Endothelial cell of umbilical vein (primary cell): ENCODE measurements at regions not wholly inside any gene's neighbourhood (a gene's known extent, or its start where the extent isn't known, plus 50 kb on each side); places are given as distances from the start of the nearest gene placed in this dataset.

Experiments used
- BruUV-seq: library from RNA; stranded (reverse); fragments of 400-500 nt; replicated peaks from 2 replicates; lab custom pipeline; 2021; lab: Mats Ljungman, UMichigan
- CTCF ChIA-PET: fragments of 300-600, 350-600 bp; sonication (Branson Sonifier 250); formaldehyde crosslinking; loops from one replicate; lab custom pipeline; 2021; ENCODE audit warnings: antibody characterized with exemption, inconsistent platforms; lab: Charles Lee
- POLR2A ChIA-PET: fragments of 300-600, 350-600 bp; sonication (Branson Sonifier 250); formaldehyde crosslinking; loops from one replicate; lab custom pipeline; 2021; ENCODE audit warnings: antibody characterized with exemption, inconsistent platforms; lab: Charles Lee
- DNase-seq: peaks from one replicate; pipeline ENCODE4 v3.0.0-alpha.2; 2011; ENCODE audit warnings: low read depth, low spot score
- FAIRE-seq: peaks from 2 replicates; lab custom pipeline; 2011; peaks lifted over from hg19 to GRCh38; lab: Jason Lieb, UNC
- H2AFZ ChIP-seq: 2 replicates; pipeline ENCODE4 v1.6.0; 2012; ENCODE audit warnings: low read depth, low read length, control low read depth, inconsistent platforms
- H3K27ac ChIP-seq: 2 replicates; pipeline ENCODE4 v1.5.1; 2011; ENCODE audit warnings: low read depth, mild to moderate bottlenecking, control low read depth, low read length, moderate library complexity; ENCODE audit not compliant: insufficient read depth
- H3K27me3 ChIP-seq, 2 experiments: 2 replicates each; pipeline versions ENCODE4 v1.6.0 to v1.6.1; 2011; ENCODE audit warnings: low read length in 2 of 2, mixed read lengths in 1 of 2; ENCODE audit not compliant: control insufficient read depth in 2 of 2, insufficient read depth in 2 of 2
- H3K36me3 ChIP-seq, 2 experiments: 2 replicates in 1 of 2; 3 replicates in 1 of 2; pipeline ENCODE4 v1.5.1; 2011; ENCODE audit warnings: low read length in 2 of 2, mild to moderate bottlenecking in 1 of 2, moderate library complexity in 1 of 2; ENCODE audit not compliant: control insufficient read depth in 2 of 2, insufficient read depth in 2 of 2; ENCODE audit errors: extremely low read depth in 1 of 2
- H3K4me1 ChIP-seq: 3 replicates; pipeline ENCODE4 v1.5.1; 2011; ENCODE audit warnings: mild to moderate bottlenecking, low read length; ENCODE audit not compliant: control insufficient read depth, insufficient read depth; ENCODE audit errors: extremely low read depth
- H3K4me2 ChIP-seq: 2 replicates; pipeline ENCODE4 v1.6.1; 2011; ENCODE audit warnings: low read length, control low read depth, mixed read lengths; ENCODE audit not compliant: insufficient read depth
- H3K4me3 ChIP-seq, 3 experiments: fragments of 200-600 bp in 1 of 3; sonication (generic), shearing (Covaris generic) in 1 of 3; replicated peaks in 1 of 3; 2 replicates each; pipeline ENCODE4 v1.5.1; 2011 to 2016; ENCODE audit warnings: control low read depth in 3 of 3, low read length in 3 of 3, mild to moderate bottlenecking in 2 of 3, inconsistent platforms in 1 of 3, low read depth in 1 of 3, moderate library complexity in 1 of 3; ENCODE audit not compliant: insufficient read depth in 1 of 3
- H3K79me2 ChIP-seq: 2 replicates; pipeline ENCODE4 v1.6.0; 2012; ENCODE audit warnings: low read length, inconsistent platforms; ENCODE audit not compliant: control insufficient read depth, insufficient read depth
- H3K9ac ChIP-seq: replicated peaks from 2 replicates; pipeline ENCODE3; 2011; ENCODE audit warnings: low read length, control low read depth; ENCODE audit not compliant: insufficient read depth; ENCODE audit errors: extremely low read depth
- H3K9me1 ChIP-seq: replicated peaks from 3 replicates; pipeline ENCODE4 v1.6.0; 2011; ENCODE audit warnings: mild to moderate bottlenecking, low read length; ENCODE audit not compliant: control insufficient read depth, insufficient read depth; ENCODE audit errors: extremely low read depth
- H3K9me3 ChIP-seq: replicated peaks from 2 replicates; pipeline ENCODE4 v1.5.1; 2012; ENCODE audit warnings: low read length, inconsistent platforms; ENCODE audit not compliant: control insufficient read depth, insufficient read depth
- H4K20me1 ChIP-seq: replicated peaks from 2 replicates; pipeline ENCODE3; 2011; ENCODE audit warnings: mild to moderate bottlenecking, low read length; ENCODE audit not compliant: control insufficient read depth, insufficient read depth; ENCODE audit errors: extremely low read depth
- EZH2 ChIP-seq: IDR thresholded peaks from 2 replicates; pipeline ENCODE4 v1.6.1; 2012; ENCODE audit warnings: borderline replicate concordance, low read depth, mild to moderate bottlenecking, moderate library complexity, low read length, inconsistent platforms; ENCODE audit not compliant: severe bottlenecking
- FOS ChIP-seq: IDR thresholded peaks from 2 replicates; pipeline ENCODE4 v1.6.1; 2011; ENCODE audit warnings: mild to moderate bottlenecking, low read length, moderate library complexity, borderline replicate concordance; ENCODE audit not compliant: insufficient read depth
- GATA2 ChIP-seq: IDR thresholded peaks from 2 replicates; pipeline ENCODE4 v1.7.0; 2011; ENCODE audit warnings: low read depth, mild to moderate bottlenecking, moderate library complexity, mixed read lengths, low read length; ENCODE audit not compliant: insufficient read length, insufficient read depth
- JUN ChIP-seq: IDR thresholded peaks from 2 replicates; pipeline ENCODE4 v1.6.1; 2011; ENCODE audit warnings: borderline replicate concordance, low read depth; ENCODE audit not compliant: insufficient read length, insufficient read depth
- MYC ChIP-seq: IDR thresholded peaks from one replicate; pipeline ENCODE4 v1.6.1; 2011; ENCODE audit warnings: mild to moderate bottlenecking, low read depth, low read length
- POLR2A ChIP-seq: IDR thresholded peaks from 2 replicates; pipeline ENCODE4 v1.6.1; 2012; ENCODE audit warnings: low read depth, mild to moderate bottlenecking, control low read depth, low read length
- POLR2AphosphoS5 ChIP-seq: IDR thresholded peaks from 2 replicates; pipeline ENCODE4 v1.6.1; 2012; ENCODE audit warnings: low read depth, mild to moderate bottlenecking, control low read depth, low read length, moderate library complexity; ENCODE audit not compliant: insufficient read depth
- dilution Hi-C: fragments of 300-500 bp; cut with MboI; formaldehyde crosslinking; loops from one replicate; pipeline ENCODE4 v1.15.0; 2019; ENCODE audit warnings: low sequenced_read_pairs; ENCODE audit not compliant: extremely low pct_ligation_motif_present
- intact Hi-C: fragments of 100-400 bp; cut with micrococcal nuclease; formaldehyde crosslinking; loops from one replicate; pipeline ENCODE4 v1.10.0; 2022
- TF ChIP-seq, protein P1 (sequence below): IDR thresholded peaks from 2 replicates; pipeline ENCODE4 v1.6.1; 2011; ENCODE audit not compliant: insufficient read depth, insufficient read length
- TF ChIP-seq, protein P2 (sequence below), 2 donors: IDR thresholded peaks; 1 replicate in 1 of 2; 2 replicates in 1 of 2; pipeline ENCODE4 v1.5.1; 2011; ENCODE audit warnings: low read length in 2 of 2, mild to moderate bottlenecking in 2 of 2, moderate library complexity in 2 of 2, control low read depth in 1 of 2, inconsistent platforms in 1 of 2, low read depth in 1 of 2; ENCODE audit not compliant: insufficient read depth in 1 of 2; ENCODE audit errors: extremely low read depth in 1 of 2

DNA sequence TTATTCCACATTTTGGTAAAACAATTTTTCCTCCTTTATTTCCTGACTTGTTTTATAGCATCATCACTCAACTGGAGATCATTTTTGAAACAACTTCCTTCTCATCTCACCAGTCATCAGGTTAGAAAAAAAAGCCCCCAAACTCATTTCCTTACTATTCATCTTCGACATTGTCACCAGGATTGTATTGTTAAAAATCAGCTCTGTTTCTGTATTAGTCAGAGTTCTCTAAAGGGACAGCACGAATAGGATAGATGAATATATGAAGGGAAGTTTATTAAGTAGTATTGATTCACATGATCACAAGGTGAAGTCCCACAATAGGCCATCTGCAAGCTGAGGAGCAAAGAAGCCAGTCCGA is 392.6 kb downstream of the FUT8 start:
- CTCF ChIA-PET: interaction anchor here (2.0 kb wide), 1 partner anchor 19 kb away, joined by 8 read pairs; no protein-coding TSS in a partner anchor
- H3K36me3 ChIP-seq: no peaks in the 10 kb centered on the region
- dilution Hi-C loops: no loop called here
- no TSS peak for BruUV-seq
- no peak overlapping the region for H3K4me2 ChIP-seq
- no peak overlapping the region for H3K9ac ChIP-seq
- no peak overlapping the region for H2AFZ ChIP-seq
- H4K20me1 ChIP-seq: no peaks in the 10 kb centered on the region
- peaks cover 0 to 11% of the 10 kb centered on the region in 2 experiments for H3K27me3 ChIP-seq
- intact Hi-C loops: no loop called here
- FAIRE-seq (no peak), DNase-seq (no peak)
- H3K4me3 ChIP-seq: no peak overlapping the region
- H3K4me1 ChIP-seq: no peaks in the 10 kb centered on the region
- POLR2A ChIA-PET: no interaction called here
- no peaks in the 10 kb centered on the region for H3K79me2 ChIP-seq
- H3K9me3 ChIP-seq: no peaks in the 10 kb centered on the region
- no peak for TF ChIP-seq POLR2A
- TF ChIP-seq, protein P1, sequence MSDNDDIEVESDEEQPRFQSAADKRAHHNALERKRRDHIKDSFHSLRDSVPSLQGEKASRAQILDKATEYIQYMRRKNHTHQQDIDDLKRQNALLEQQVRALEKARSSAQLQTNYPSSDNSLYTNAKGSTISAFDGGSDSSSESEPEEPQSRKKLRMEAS: no peak
- TF ChIP-seq FOS: no peak
- TF ChIP-seq GATA2: no peak
- no peak for TF ChIP-seq JUN
- no peak for TF ChIP-seq POLR2AphosphoS5
- TF ChIP-seq, protein P2, sequence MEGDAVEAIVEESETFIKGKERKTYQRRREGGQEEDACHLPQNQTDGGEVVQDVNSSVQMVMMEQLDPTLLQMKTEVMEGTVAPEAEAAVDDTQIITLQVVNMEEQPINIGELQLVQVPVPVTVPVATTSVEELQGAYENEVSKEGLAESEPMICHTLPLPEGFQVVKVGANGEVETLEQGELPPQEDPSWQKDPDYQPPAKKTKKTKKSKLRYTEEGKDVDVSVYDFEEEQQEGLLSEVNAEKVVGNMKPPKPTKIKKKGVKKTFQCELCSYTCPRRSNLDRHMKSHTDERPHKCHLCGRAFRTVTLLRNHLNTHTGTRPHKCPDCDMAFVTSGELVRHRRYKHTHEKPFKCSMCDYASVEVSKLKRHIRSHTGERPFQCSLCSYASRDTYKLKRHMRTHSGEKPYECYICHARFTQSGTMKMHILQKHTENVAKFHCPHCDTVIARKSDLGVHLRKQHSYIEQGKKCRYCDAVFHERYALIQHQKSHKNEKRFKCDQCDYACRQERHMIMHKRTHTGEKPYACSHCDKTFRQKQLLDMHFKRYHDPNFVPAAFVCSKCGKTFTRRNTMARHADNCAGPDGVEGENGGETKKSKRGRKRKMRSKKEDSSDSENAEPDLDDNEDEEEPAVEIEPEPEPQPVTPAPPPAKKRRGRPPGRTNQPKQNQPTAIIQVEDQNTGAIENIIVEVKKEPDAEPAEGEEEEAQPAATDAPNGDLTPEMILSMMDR (IDR thresholded peaks at IDR 0.05; ENCODE audit: extremely low read depth in 1 of 2, insufficient read depth in 1 of 2, low read depth in 1 of 2, low read length in 2 of 2): no peak
- no peak for TF ChIP-seq MYC
- TF ChIP-seq EZH2: no peak
- H3K9me1 ChIP-seq: no peaks in the 10 kb centered on the region
- no peak overlapping the region for H3K27ac ChIP-seq
